ENCODE measurements at regions not wholly inside any gene's neighbourhood (a gene's known extent, or its start where the extent isn't known, plus 50 kb on each side); places are given as distances from the start of the nearest gene placed in this dataset.

GRCh38 chr5:165781738-165782137, 2276.3 kb downstream of the MAT2B start:
- no peaks in the 10 kb centered on the region for H3K27me3 ChIP-seq
- no peaks in the 10 kb centered on the region for H3K9me3 ChIP-seq
- H3K4me1 ChIP-seq, result no peaks in the 10 kb centered on the region
- intact Hi-C loops (cut with DNase I; ENCODE audit: low total_unique reads), result no loop called here
- DNase-seq, result no peak
- 49 to 57% methylated on average over 4 of the region's 4 CpGs for WGBS, 2 donors (ENCODE audit: low coverage in 1 of 2)
- no peaks in the 10 kb centered on the region for H3K36me3 ChIP-seq
- TF ChIP-seq CTCF (IDR thresholded peaks at IDR 0.05) (no peak), POLR2A (IDR thresholded peaks at IDR 0.05) (no peak), EP300 (IDR thresholded peaks at IDR 0.05; ENCODE audit: low read depth) (no peak), POLR2AphosphoS5 (IDR thresholded peaks at IDR 0.05) (no peak)
- no peak overlapping the region for H3K4me3 ChIP-seq
- in situ Hi-C loops (cut with MboI; ENCODE audit: low pct_ligation_motif_present in 1 of 4, low pct_unique_long_range_greater_than_20kb in 1 of 4, low sequenced_read_pairs in 3 of 4), result no loop called here
- H3K27ac ChIP-seq, result no peak overlapping the region

GRCh38 chr5:165783024-165783423, 2277.6 kb downstream of the MAT2B start:
- TF ChIP-seq POLR2A (IDR thresholded peaks at IDR 0.05) (no peak), EP300 (IDR thresholded peaks at IDR 0.05; ENCODE audit: low read depth) (no peak), POLR2AphosphoS5 (IDR thresholded peaks at IDR 0.05) (no peak), CTCF (IDR thresholded peaks at IDR 0.05) (no peak)
- Histone ChIP-seq H3K9me3 (no peaks in the 10 kb centered on the region), H3K27me3 (no peaks in the 10 kb centered on the region), H3K27ac (no peak overlapping the region), H3K4me3 (no peak overlapping the region), H3K36me3 (no peaks in the 10 kb centered on the region), H3K4me1 (no peaks in the 10 kb centered on the region)
- intact Hi-C loops (cut with DNase I; ENCODE audit: low total_unique reads), result no loop called here
- in situ Hi-C loops (cut with MboI; ENCODE audit: low pct_ligation_motif_present in 1 of 4, low pct_unique_long_range_greater_than_20kb in 1 of 4, low sequenced_read_pairs in 3 of 4), result no loop called here
- WGBS, 2 donors (ENCODE audit: low coverage in 1 of 2), result 33 to 81% methylated on average over 1 to 4 of the region's 4 CpGs
- DNase-seq, result no peak

GRCh38 chr5:165786073-165786472, 2280.7 kb downstream of the MAT2B start:
- Histone ChIP-seq H3K9me3 (no peaks in the 10 kb centered on the region), H3K4me3 (no peak overlapping the region), H3K27ac (no peak overlapping the region), H3K4me1 (no peaks in the 10 kb centered on the region), H3K36me3 (no peaks in the 10 kb centered on the region), H3K27me3 (no peaks in the 10 kb centered on the region)
- TF ChIP-seq CTCF (IDR thresholded peaks at IDR 0.05) (no peak), POLR2AphosphoS5 (IDR thresholded peaks at IDR 0.05) (no peak), POLR2A (IDR thresholded peaks at IDR 0.05) (no peak), EP300 (IDR thresholded peaks at IDR 0.05; ENCODE audit: low read depth) (no peak)
- in situ Hi-C loops (cut with MboI; ENCODE audit: low pct_ligation_motif_present in 1 of 4, low pct_unique_long_range_greater_than_20kb in 1 of 4, low sequenced_read_pairs in 3 of 4), result no loop called here
- WGBS, 2 donors (ENCODE audit: low coverage in 1 of 2), result 25 to 40% methylated on average over 3 of the region's 3 CpGs
- intact Hi-C loops (cut with DNase I; ENCODE audit: low total_unique reads), result no loop called here
- no peak for DNase-seq

- Histone ChIP-seq H3K4me3 (no peak overlapping the region), H3K27ac (no peak overlapping the region), H3K36me3 (no peaks in the 10 kb centered on the region), H3K9me3 (peaks cover 0 to 3% of the 10 kb centered on the region in 2 donors), H3K27me3 (no peaks in the 10 kb centered on the region), H3K4me1 (no peaks in the 10 kb centered on the region)
- WGBS, 2 donors (ENCODE audit: low coverage in 1 of 2), result 50 to 79% methylated on average over 1 of the region's 1 CpG
- intact Hi-C loops (cut with DNase I; ENCODE audit: low total_unique reads), result no loop called here
- DNase-seq, result no peak
- in situ Hi-C loops (cut with MboI; ENCODE audit: low pct_ligation_motif_present in 1 of 4, low pct_unique_long_range_greater_than_20kb in 1 of 4, low sequenced_read_pairs in 3 of 4), result no loop called here
- TF ChIP-seq POLR2A (IDR thresholded peaks at IDR 0.05), result no peak
- no peak for TF ChIP-seq EP300 (IDR thresholded peaks at IDR 0.05; ENCODE audit: low read depth)
- no peak for TF ChIP-seq POLR2AphosphoS5 (IDR thresholded peaks at IDR 0.05)
- TF ChIP-seq CTCF (IDR thresholded peaks at IDR 0.05), result no peak
Measured at GRCh38 chr5:165795073-165795472, 2289.7 kb downstream of the MAT2B start.

Measured in transverse colon (tissue), 4 donors.